PC-3 (cell line): ENCODE measurements at regions not wholly inside any gene's neighbourhood (a gene's known extent, or its start where the extent isn't known, plus 50 kb on each side); places are given as distances from the start of the nearest gene placed in this dataset.

ENCODE experiments used
- ATAC-seq: fragments of 200-7000 bp; cut with Tn5 transposase; 2 replicates; pipeline ENCODE4 v1.9.1; 2020; ENCODE audit warnings: mild to moderate bottlenecking, moderate library complexity
- BruUV-seq: library from RNA; stranded (reverse); fragments of 400-500 nt; replicated peaks from 2 replicates; lab custom pipeline; 2021; lab: Mats Ljungman, UMichigan
- CTCF ChIA-PET: fragments of 300-600 bp; sonication (Branson Sonifier 250); formaldehyde crosslinking; loops from one replicate; lab custom pipeline; 2022; ENCODE audit warnings: antibody characterized with exemption; lab: Charles Lee
- POLR2A ChIA-PET: fragments of 300-600 bp; sonication (Branson Sonifier 250); formaldehyde crosslinking; loops from one replicate; lab custom pipeline; 2022; ENCODE audit warnings: antibody characterized with exemption; ENCODE audit not compliant: unreplicated experiment; lab: Charles Lee
- DNase-seq: peaks from one replicate; pipeline ENCODE4 v3.0.0-alpha.2; 2015
- H2AFZ ChIP-seq: fragments of 300-600 bp; sonication (generic); 2 replicates; pipeline ENCODE4 v1.6.0; 2016; ENCODE audit warnings: antibody characterized with exemption, low read length
- H3F3A ChIP-seq: fragments of 300-600 bp; sonication (generic); one replicate; pipeline ENCODE4 v1.6.0; 2017; ENCODE audit warnings: antibody characterized with exemption, low read length, control low read depth, mild to moderate bottlenecking; ENCODE audit not compliant: unreplicated experiment
- H3K27ac ChIP-seq: fragments of 300-600 bp; sonication (generic); 2 replicates; pipeline ENCODE4 v1.5.1; 2016; ENCODE audit warnings: mild to moderate bottlenecking, low read length
- H3K27me3 ChIP-seq: fragments of 300-600 bp; sonication (generic); 2 replicates; pipeline ENCODE4 v1.6.1; 2016; ENCODE audit warnings: low read length, mixed read lengths
- H3K36me3 ChIP-seq: fragments of 300-600 bp; sonication (generic); 2 replicates; pipeline ENCODE4 v1.6.1; 2016; ENCODE audit warnings: low read depth, mixed run types, low read length, mixed read lengths
- H3K4me1 ChIP-seq: fragments of 300-600 bp; sonication (generic); 2 replicates; pipeline ENCODE4 v1.5.1; 2016; ENCODE audit warnings: low read length; ENCODE audit not compliant: insufficient read depth
- H3K4me2 ChIP-seq: fragments of 300-600 bp; sonication (generic); 2 replicates; pipeline ENCODE4 v1.6.0; 2016; ENCODE audit warnings: low read length
- H3K4me3 ChIP-seq: fragments of 300-600 bp; sonication (generic); 2 replicates; pipeline ENCODE4 v1.5.1; 2016; ENCODE audit warnings: mild to moderate bottlenecking, low read length, mixed read lengths
- H3K79me2 ChIP-seq: fragments of 300-600 bp; sonication (generic); 2 replicates; pipeline ENCODE4 v1.6.1; 2017; ENCODE audit warnings: low read length, mixed read lengths
- H3K9ac ChIP-seq: fragments of 300-600 bp; sonication (generic); 2 replicates; pipeline ENCODE4 v1.6.0; 2016; ENCODE audit warnings: mild to moderate bottlenecking, low read length
- H3K9me2 ChIP-seq: fragments of 300-600 bp; sonication (generic); replicated peaks from 2 replicates; pipeline ENCODE4 v1.6.1; 2016; ENCODE audit warnings: mixed run types, low read length, mixed read lengths
- H3K9me3 ChIP-seq: fragments of 300-600 bp; sonication (generic); 2 replicates; pipeline ENCODE4 v1.6.1; 2016; ENCODE audit warnings: low read length, mixed read lengths
- H4K20me1 ChIP-seq: fragments of 300-600 bp; sonication (generic); 2 replicates; pipeline ENCODE4 v1.6.1; 2016; ENCODE audit warnings: low read length, mixed read lengths
- CTCF ChIP-seq: fragments of 300-600 bp; sonication (generic); conservative IDR thresholded peaks from 2 replicates; pipeline ENCODE4 v1.5.1; 2017; ENCODE audit warnings: antibody characterized with exemption, low read depth, mild to moderate bottlenecking, low read length
- EZH2 ChIP-seq: fragments of 300-600 bp; sonication (generic); IDR thresholded peaks from one replicate; pipeline ENCODE4 v1.6.1; 2017; ENCODE audit warnings: antibody characterized with exemption, mild to moderate bottlenecking, low read length; ENCODE audit not compliant: unreplicated experiment
- EZH2phosphoT487 ChIP-seq: fragments of 300-600 bp; sonication (generic); IDR thresholded peaks from 2 replicates; pipeline ENCODE4 v1.6.1; 2018; ENCODE audit warnings: mild to moderate bottlenecking, antibody characterized with exemption, low read length, borderline replicate concordance
- intact Hi-C: fragments of 100-400 bp; cut with micrococcal nuclease; formaldehyde crosslinking; loops from 2 replicates; pipeline ENCODE4 v1.9.0; 2023

GRCh38 chr19:28425046-28425931 lies 787.7 kb downstream of the UQCRFS1 start:
- intact Hi-C loops: no loop called here
- Histone ChIP-seq H4K20me1 (no peaks in the 10 kb centered on the region), H3K9me2 (no peaks in the 10 kb centered on the region), H3K4me3 (no peak overlapping the region), H3F3A (no peaks in the 10 kb centered on the region), H3K27me3 (no peaks in the 10 kb centered on the region), H3K36me3 (no peaks in the 10 kb centered on the region), H3K4me2 (no peak overlapping the region), H3K9me3 (no peaks in the 10 kb centered on the region), H3K4me1 (no peaks in the 10 kb centered on the region), H3K27ac (no peak overlapping the region), H3K79me2 (no peaks in the 10 kb centered on the region), H2AFZ (no peak overlapping the region), H3K9ac (no peak overlapping the region)
- POLR2A ChIA-PET: no interaction called here
- CTCF ChIA-PET: no interaction called here
- ATAC-seq (no peak), DNase-seq (no peak)
- no peak for TF ChIP-seq EZH2phosphoT487
- TF ChIP-seq EZH2: no peak
- no peak for TF ChIP-seq CTCF
- no TSS peak for BruUV-seq

GRCh38 chr19:28424662-28425045 lies 788.3 kb downstream of the UQCRFS1 start:
- Histone ChIP-seq H3K9ac (no peak overlapping the region), H3K9me3 (no peaks in the 10 kb centered on the region), H3F3A (no peaks in the 10 kb centered on the region), H3K36me3 (no peaks in the 10 kb centered on the region), H3K79me2 (no peaks in the 10 kb centered on the region), H3K9me2 (no peaks in the 10 kb centered on the region), H3K4me2 (no peak overlapping the region), H3K27ac (no peak overlapping the region), H3K27me3 (no peaks in the 10 kb centered on the region), H3K4me1 (no peaks in the 10 kb centered on the region), H4K20me1 (no peaks in the 10 kb centered on the region), H3K4me3 (no peak overlapping the region), H2AFZ (no peak overlapping the region)
- ChIA-PET POLR2A (no interaction called here), CTCF (no interaction called here)
- intact Hi-C loops: no loop called here
- TF ChIP-seq EZH2: no peak
- TF ChIP-seq CTCF: no peak
- TF ChIP-seq EZH2phosphoT487: no peak
- no TSS peak for BruUV-seq
- DNase-seq (no peak), ATAC-seq (no peak)

- Histone ChIP-seq H3K36me3 (no peaks in the 10 kb centered on the region), H3K4me3 (no peak overlapping the region), H4K20me1 (no peaks in the 10 kb centered on the region), H3F3A (no peaks in the 10 kb centered on the region), H3K9me3 (no peaks in the 10 kb centered on the region), H3K27ac (no peak overlapping the region), H3K4me2 (no peak overlapping the region), H3K79me2 (no peaks in the 10 kb centered on the region), H3K9me2 (no peaks in the 10 kb centered on the region), H3K4me1 (no peaks in the 10 kb centered on the region), H3K27me3 (no peaks in the 10 kb centered on the region), H2AFZ (no peak overlapping the region), H3K9ac (no peak overlapping the region)
- ATAC-seq (no peak), DNase-seq (no peak)
- intact Hi-C loops: no loop called here
- TF ChIP-seq EZH2phosphoT487: no peak
- no peak for TF ChIP-seq EZH2
- TF ChIP-seq CTCF: no peak
- CTCF ChIA-PET: no interaction called here
- POLR2A ChIA-PET: no interaction called here
- BruUV-seq: no TSS peak
These were observed 788.9 kb downstream of the UQCRFS1 start for GRCh38 chr19:28424077-28424476.
